ENCODE measurements at regions not wholly inside any gene's neighbourhood (a gene's known extent, or its start where the extent isn't known, plus 50 kb on each side); places are given as distances from the start of the nearest gene placed in this dataset.

- no peaks in the 10 kb centered on the region for H3K9me3 ChIP-seq (ENCODE audit: insufficient read depth, low read length, severe bottlenecking)
- no peaks in the 10 kb centered on the region for H3K36me3 ChIP-seq (ENCODE audit: insufficient read depth, low read length)
- no peak overlapping the region for H3K27ac ChIP-seq (ENCODE audit: low read length)
- DNase-seq (no peak), ATAC-seq (ENCODE audit: insufficient read depth, low read depth) (no peak)
- H3K79me2 ChIP-seq (ENCODE audit: insufficient read depth, low read length): no peaks in the 10 kb centered on the region
- no peak overlapping the region for H3K9ac ChIP-seq (ENCODE audit: low read depth, low read length)
- no peak overlapping the region for H3K4me3 ChIP-seq (ENCODE audit: low read depth in 1 of 2, low read length in 2 of 2)
- no peak overlapping the region for H3K4me2 ChIP-seq (ENCODE audit: insufficient read depth, low read length)
- no peak overlapping the region for H2AFZ ChIP-seq (ENCODE audit: low read depth, low read length)
- H3K4me1 ChIP-seq (ENCODE audit: insufficient read depth, low read length): no peaks in the 10 kb centered on the region
- H3K27me3 ChIP-seq (ENCODE audit: insufficient read depth, low read length, poor library complexity): no peaks in the 10 kb centered on the region
- H4K20me1 ChIP-seq (ENCODE audit: insufficient read depth, low read length): no peaks in the 10 kb centered on the region
- TF ChIP-seq EZH2 (IDR thresholded peaks at IDR 0.05; ENCODE audit: borderline replicate concordance, low read depth, low read length, severe bottlenecking): no peak
- TF ChIP-seq CTCF (IDR thresholded peaks at IDR 0.05; ENCODE audit: borderline replicate concordance, extremely low read depth, low read length, poor library complexity, severe bottlenecking): no peak
Measured at GRCh38 chr11:32215157-32215556, 124.3 kb downstream of the RCN1 start.

- Histone ChIP-seq H2AFZ (ENCODE audit: low read depth, low read length) (no peak overlapping the region), H3K36me3 (ENCODE audit: insufficient read depth, low read length) (no peaks in the 10 kb centered on the region), H3K9me3 (ENCODE audit: insufficient read depth, low read length, severe bottlenecking) (no peaks in the 10 kb centered on the region)
Measured at GRCh38 chr11:32216749-32217148, 125.9 kb downstream of the RCN1 start.

GRCh38 chr11:32219320-32219719 is 128.4 kb downstream of the RCN1 start:
- Histone ChIP-seq H3K9me3 (ENCODE audit: insufficient read depth, low read length, severe bottlenecking) (no peaks in the 10 kb centered on the region), H3K4me1 (ENCODE audit: insufficient read depth, low read length) (no peaks in the 10 kb centered on the region), H3K79me2 (ENCODE audit: insufficient read depth, low read length) (no peaks in the 10 kb centered on the region), H3K36me3 (ENCODE audit: insufficient read depth, low read length) (no peaks in the 10 kb centered on the region), H2AFZ (ENCODE audit: low read depth, low read length) (no peak overlapping the region), H3K4me3 (ENCODE audit: low read depth in 1 of 2, low read length in 2 of 2) (no peak overlapping the region), H3K27me3 (ENCODE audit: insufficient read depth, low read length, poor library complexity) (peaks cover 16% of the 10 kb centered on the region), H3K27ac (ENCODE audit: low read length) (no peak overlapping the region), H3K4me2 (ENCODE audit: insufficient read depth, low read length) (no peak overlapping the region), H3K9ac (ENCODE audit: low read depth, low read length) (no peak overlapping the region), H4K20me1 (ENCODE audit: insufficient read depth, low read length) (no peaks in the 10 kb centered on the region)
- no peak for ATAC-seq (ENCODE audit: insufficient read depth, low read depth)
- TF ChIP-seq EZH2 (IDR thresholded peaks at IDR 0.05; ENCODE audit: borderline replicate concordance, low read depth, low read length, severe bottlenecking) (no peak), CTCF (IDR thresholded peaks at IDR 0.05; ENCODE audit: borderline replicate concordance, extremely low read depth, low read length, poor library complexity, severe bottlenecking) (no peak)
- DNase-seq: no peak

More at GRCh38 chr11:32216749-32217148, 125.9 kb downstream of the RCN1 start:
- TF ChIP-seq CTCF (IDR thresholded peaks at IDR 0.05; ENCODE audit: borderline replicate concordance, extremely low read depth, low read length, poor library complexity, severe bottlenecking) (no peak), EZH2 (IDR thresholded peaks at IDR 0.05; ENCODE audit: borderline replicate concordance, low read depth, low read length, severe bottlenecking) (no peak)
- Histone ChIP-seq H3K4me2 (ENCODE audit: insufficient read depth, low read length) (no peak overlapping the region), H3K9ac (ENCODE audit: low read depth, low read length) (no peak overlapping the region), H3K27me3 (ENCODE audit: insufficient read depth, low read length, poor library complexity) (peaks cover 3% of the 10 kb centered on the region), H3K27ac (ENCODE audit: low read length) (no peak overlapping the region), H3K79me2 (ENCODE audit: insufficient read depth, low read length) (no peaks in the 10 kb centered on the region), H4K20me1 (ENCODE audit: insufficient read depth, low read length) (no peaks in the 10 kb centered on the region), H3K4me1 (ENCODE audit: insufficient read depth, low read length) (no peaks in the 10 kb centered on the region), H3K4me3 (ENCODE audit: low read depth in 1 of 2, low read length in 2 of 2) (no peak overlapping the region)
- ATAC-seq (ENCODE audit: insufficient read depth, low read depth) (no peak), DNase-seq (no peak)

Data from DND-41 (cell line).